ENCODE measurements at regions not wholly inside any gene's neighbourhood (a gene's known extent, or its start where the extent isn't known, plus 50 kb on each side); places are given as distances from the start of the nearest gene placed in this dataset.
"Not testable (repeated sequence)": the region's sequence is repeated elsewhere in the genome, so short reads cannot be mapped to it uniquely, and the experiment has no call there.

DNA sequence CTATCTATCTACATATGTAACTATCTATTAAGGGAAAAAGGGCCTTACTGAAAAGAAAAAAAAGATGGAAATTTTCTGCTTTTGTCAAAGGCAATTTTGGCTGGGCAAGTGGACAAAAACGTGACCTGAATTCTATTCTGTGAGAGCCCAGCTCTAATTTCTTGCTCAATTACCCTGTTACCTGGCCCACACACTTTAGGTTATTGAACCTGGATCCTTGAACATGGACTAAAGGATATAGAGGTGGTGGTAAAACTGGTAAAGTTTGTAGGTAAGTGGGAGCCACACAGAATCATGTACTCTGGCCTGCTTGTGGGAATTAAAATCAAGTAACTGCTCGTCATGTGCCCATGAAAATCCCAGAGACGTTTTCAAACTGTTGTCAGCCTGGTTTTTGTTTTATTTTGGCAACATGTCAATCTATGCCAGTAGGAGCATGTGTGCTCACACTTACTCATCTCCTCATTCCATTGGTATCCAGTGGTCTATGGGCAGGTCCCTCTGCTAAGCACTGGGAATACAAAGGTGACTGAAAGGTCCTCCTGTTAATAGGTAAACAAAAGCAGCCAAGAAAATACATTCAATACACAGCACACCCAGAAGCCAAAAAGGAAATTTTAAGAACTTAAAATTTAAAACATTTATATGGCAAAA, 113.7 kb upstream of the WARS2 start:
- no peak for DNase-seq

DNA sequence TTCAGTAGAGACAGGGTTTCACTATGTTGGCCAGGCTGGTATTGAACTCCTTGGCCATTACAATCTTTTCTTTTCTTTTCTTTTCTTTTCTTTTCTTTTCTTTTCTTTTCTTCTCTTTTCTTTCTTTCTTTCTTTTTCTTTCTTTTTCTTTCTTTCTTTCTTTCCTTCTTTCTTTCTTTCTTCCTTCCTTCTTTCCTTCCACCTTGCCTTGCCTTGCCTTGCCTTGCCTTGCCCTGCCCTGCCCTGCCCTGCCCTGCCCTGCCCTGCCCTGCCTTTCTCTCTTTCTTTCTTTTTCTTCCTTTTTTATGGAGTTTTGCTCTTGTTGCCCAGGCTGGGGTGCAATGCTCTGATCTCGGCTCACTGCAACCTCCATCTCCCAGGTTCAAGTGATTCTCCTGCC, 112.5 kb upstream of the HAO2 start:
- DNase-seq = not testable (repeated sequence)

DNA sequence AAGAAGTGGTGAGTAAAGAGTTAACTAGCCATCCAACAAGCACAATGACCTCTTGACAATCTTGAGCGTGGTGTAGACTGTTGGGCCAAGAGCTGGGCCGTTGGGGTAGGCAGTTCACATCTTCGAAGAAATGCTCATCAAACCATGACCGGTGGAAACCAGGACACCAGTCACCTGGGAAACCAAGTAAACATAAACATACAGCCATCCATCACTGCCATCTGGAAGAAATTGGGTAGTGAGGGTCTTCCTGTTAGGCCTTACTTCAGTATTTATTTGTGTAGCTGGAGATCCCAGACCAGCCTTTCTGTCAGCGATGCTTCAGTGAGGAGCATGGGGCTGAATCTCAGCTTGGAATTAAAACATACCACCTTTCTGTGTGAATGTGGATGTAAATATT, 108.1 kb upstream of the HAO2 start:
- DNase-seq = peak; percentile 9

DNA sequence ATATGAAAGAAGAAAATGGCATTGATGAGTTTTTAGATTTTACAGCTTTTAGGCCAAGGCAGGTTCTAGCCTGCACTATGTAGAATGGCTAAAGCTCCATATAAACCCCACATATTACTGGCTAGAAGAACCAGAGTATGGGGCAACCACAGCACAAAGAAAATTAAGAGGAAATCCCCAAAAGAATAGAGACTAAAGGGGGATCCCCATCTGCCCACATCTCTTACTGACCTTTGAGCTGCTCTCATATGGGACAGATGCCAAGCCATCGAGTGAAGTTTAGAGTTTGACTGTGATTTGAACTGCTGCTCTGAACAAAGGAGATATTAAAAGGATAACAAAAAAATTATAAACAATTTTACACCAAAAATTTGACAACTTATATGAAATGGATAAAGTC, 102.2 kb upstream of the HAO2 start:
- no peak for DNase-seq

DNA sequence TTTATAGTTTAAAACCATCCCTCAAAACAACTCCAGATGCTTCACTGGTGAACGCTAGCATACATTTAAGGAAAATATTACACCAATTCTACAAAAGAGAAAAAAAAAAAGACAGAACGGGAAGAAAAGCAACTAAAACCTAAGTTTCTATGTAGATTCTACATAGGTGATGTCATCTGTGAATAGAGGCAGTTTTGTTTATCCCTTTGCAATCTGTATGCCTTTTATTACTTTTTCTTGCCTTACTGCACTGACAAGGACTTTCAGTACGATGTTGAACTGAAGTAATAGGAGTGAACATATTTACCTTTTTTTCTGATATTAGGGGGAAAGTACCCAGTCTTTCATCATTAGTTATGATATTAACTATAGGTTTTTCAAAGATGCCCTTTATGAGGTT, 101.7 kb upstream of the HAO2 start:
- no peak for DNase-seq

DNA sequence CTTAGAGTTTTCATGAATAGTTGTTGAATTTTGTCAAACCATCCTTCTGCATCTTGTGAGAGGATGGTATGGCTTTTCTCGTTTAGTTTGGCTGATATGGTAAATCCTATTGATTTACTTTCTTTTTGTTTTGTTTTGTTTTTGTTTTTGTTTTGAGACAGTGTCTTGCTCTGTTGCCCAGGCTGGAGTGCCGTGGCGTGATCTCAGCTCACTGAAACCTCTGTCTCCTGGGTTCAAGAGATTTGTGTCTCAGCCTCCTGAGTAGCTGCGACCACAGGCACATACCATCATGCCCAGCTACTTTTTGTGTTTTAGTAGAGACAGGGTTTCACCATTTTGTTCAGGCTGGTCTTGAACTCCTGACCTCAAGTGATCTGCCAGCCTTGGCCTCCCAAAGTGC, 101.3 kb upstream of the HAO2 start:
- DNase-seq = not testable (repeated sequence)

DNA sequence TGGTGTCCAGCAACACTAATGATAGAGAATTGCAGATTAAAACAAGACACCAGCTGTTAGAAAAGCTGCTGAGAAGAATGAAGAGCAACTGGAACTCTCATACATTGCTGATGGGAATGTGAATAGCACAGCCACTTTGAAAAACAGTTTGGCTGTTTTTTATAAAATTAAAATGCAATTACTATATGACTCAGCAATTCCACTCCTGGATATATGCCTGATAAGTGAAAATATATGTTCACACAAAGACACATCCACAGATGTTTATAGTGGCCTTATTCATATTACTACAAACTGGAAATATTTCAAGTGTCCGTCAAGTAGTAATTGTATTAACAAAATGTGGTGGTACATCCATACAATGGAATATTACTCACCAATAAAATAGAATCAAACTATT, 99.7 kb upstream of the HAO2 start:
- no peak for DNase-seq

DNA sequence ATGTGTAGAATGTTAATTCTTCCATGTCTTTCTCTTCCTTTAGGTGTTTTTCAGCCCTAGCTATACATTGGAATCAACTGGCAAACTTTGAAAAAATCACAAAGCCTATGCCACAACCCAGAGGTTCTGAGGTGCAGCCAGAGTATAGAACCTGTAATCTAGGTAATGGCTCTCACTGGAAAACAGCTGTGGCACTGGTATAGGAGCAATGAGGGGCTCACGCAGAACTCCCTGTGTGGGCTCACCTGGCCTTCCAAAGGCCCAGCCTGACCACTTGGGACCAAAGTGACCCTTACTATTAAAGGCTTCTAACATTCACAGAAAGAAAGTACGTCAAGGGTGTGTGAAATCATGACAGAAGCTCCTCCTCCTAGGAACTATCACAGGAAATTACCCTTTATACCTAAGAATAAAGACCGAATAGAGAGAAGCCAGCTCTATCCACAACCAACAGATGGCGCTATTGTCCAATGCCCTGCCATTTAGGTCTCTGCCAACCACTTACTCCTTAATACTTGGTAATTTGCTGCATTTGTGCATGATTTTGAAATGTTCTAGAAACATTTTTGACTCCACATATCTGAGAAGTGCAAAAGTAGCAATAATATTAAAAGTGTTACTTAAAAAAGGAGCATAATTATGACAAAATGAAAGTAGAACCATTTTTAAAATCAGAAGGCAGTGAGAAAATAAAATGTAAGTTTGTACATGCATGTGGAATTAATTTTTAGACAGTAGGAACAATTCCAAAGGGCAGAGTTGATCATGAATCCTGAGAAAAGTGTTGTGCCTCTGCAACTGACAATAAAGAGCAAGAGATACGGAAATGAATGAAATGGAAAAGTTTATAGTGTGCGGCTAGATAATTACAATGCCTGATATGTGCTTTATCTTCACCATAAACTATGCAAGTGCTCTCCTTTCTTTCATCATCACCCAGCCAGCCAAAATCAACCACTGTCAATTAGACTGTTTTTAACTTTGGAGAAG, 93.1 kb upstream of the HAO2 start:
- DNase-seq = peak; percentile 56

DNA sequence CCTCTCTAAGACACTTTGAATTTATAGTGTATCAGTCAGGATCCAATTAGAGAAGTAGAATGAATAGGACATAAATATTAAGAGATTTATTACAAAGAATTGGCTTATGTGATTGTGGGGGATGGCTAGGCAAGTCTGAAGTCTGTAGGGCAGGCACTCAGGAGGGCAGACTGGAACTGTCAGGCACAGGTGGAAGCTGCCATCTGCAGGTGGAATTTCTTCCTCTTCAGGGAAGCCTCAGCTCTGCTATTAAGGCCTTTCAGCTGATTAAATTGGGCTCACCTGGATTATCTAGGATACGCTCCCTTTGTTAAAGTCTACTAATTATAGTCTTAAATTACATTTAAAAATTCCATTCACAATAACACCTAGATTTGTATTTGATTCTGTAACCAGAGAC, 92.0 kb upstream of the HAO2 start:
- DNase-seq = peak; percentile 11

DNA sequence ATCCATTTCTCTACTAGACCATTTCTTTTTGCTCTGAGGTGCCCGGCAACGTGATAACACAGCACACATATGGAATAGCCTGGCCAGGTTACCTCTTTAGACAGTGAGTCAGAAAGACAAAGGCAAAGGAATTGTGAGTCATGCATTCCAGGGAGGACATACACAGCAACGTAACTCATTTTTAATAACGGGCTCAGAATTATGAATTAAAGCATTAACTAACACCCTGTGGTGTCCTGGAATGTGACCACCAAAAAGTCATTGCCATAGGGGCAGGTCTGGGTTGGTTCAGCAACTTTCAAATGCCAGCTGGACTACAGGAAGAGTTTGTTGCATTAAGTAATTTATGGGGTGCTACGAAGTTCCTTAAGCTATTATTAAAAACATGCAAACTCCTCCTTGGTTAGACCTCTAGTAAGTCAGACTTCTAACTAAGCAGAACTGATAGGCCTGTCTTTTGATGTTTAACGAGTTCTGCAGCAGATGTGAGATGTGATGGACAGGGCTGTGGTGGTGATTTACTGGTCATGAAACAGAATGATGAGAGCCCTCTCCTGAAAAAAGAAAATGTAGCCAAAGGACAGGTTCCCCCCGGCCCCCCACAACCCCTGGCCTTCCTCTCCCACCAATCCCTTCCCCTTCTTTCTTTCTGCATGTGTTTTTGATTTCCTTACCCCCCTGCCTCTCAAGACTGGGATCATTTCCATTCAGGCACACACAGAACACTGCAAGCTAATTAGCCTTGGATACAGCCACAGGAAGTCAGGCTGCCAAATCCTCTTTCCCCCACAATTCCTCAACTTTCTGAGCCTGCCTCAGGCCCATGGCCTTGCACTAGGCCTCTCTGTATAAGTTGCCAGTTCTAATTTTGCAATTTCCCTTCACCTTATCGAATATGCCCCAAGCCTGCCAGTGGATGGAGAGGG, 88.9 kb upstream of the HAO2 start:
- DNase-seq = peak; percentile 57

DNA sequence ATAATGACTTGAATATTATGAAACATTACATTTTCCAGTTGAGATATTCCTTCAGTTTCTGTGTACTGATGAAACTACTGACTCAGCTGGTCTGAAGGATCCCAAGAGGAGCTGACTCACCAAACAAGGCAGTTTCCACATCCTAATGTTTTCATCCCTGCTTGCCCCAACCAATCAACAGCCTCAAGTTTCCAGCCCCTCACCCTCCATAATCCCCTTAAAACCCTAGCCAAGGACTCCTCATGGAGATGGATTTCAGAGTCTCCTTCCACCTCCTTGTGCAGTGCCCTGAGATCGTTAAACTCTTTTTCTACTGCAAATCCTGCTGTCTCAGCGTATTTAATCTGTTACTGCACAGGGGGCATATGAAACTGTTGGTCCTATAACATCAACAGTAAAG, 83.1 kb upstream of the HAO2 start:
- no peak for DNase-seq

DNA sequence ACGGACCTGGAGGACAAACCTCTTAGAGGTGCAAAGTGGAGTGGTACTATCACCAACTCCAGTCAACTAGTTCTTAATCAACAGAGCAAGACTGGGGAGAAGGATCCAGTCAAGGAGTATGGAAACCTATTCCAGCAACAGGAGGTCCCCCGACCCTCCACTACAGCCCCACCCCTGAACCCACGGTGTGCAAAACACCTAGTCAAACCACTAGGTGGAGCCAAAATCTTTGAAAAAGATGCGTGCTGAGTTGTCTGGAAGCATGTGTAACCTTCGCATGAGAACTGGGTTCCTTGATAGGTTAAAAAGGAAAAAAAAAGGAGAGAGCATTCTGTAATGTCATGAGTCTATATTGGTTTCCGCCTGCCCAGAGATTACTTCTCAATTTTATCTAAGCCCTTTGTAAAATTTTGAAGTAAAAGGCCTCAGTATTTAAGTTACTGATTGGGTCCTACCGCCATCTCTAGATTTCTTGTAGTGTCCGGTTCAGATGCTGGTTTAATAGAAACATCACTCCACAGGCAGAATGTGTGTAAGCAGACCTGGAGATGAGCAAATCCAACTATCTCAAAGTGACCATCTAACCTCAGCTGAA, 81.9 kb upstream of the HAO2 start:
- DNase-seq = peak; percentile 50

DNA sequence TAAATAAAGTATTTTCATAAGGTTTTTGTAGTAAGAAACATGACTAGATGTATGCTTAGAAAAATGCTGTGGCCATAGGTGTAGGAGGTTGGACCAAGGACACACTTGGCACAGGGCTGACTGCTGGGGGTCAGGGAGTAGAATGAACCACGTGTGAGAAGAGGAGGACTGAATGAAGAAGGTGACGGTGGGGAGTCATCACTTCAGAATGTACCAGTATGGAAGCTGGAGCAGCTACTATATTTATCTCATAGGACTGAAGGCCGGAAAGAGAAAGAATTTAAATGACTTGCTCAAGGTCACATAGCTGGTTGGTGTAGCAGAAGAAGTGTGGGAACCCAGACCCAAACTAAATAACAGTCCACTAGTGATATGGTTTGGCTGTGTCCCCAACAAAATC, 79.8 kb upstream of the HAO2 start:
- DNase-seq = no peak

DNA sequence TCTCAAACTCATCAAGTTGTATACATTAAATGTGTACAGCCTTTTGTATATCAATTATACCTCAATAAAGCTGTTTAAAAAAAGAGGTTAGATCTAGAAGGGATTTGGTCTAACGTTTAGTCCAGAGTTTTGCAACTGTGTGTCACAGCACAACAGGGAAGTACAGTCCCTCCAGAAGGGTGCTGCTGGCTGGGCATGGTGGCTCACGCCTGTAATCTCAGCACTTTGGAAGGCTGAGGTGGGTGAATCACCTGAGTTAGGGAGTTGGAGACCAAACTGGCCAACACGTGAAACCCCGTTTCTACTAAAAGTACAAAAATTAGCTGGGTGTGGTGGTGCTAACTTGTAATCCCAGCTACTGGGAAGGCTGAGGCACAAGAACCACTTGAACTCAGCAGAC, 78.3 kb upstream of the HAO2 start:
- no peak for DNase-seq

DNA sequence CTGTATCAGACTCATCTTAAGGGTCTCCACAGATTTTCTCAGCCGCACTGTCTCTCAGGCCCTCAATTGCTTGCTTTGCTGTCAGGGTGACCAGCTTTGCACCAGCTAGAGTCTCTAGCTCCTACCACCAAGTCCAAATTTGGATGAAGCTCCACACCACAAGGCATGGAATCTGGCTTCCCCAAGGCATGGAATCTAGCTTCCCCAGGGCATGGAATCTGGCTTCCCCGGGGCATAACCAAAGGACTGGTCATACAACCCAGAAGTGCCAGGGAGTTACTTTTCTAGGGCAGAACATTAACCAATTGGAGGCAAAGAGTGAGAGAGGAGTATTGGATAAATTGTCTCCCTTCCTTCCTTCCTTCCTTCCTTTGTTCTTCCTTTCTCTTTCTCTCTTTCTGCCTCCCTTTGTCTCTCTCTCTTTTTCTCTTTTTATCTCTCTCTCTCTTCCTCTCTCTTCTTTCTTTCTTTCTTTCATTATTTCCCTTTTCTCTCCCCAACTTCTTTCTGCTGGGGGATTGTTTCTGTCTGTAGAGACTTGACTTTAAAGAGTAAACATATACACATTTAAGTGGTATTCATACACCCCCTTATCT, 76.9 kb upstream of the HAO2 start:
- no peak for DNase-seq

DNA sequence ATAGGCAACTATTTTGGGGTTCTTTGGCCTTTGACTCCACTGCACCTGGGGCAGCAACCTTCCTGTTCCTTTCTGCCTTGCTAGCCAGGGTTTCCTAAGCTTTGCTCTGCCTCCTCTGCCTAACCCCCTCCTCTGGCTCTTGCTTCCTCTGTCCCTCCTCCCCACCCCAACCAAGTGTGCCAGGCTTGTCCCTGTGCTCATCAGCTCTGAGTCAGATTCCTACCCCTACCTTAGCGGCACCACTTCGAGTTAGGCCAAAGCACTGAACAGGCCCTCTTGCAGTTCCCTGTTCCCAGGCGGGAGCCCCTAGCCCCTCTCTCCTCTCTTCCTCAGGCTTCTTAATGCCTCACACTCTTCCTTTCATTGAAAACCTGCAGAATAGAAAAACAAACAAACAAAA, 74.8 kb upstream of the HAO2 start:
- no peak for DNase-seq

DNA sequence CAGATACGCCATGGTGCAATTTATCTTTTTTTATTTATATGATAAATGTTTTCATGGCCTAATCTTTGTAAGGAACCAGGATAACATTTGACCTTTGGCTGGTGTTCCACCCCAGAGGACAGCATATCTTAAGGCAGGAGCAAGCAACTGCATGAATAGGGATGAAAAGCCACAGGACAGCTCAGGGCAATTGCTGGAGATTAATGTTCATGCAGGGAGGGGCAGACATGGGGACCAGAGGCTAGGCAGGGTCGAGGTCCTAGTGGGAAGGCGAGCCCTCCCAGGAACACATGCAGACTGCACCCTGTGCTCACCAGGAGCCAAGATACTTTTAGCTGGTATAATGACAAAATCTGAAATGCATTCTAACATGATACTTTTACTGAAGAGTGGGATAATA, 74.4 kb upstream of the HAO2 start:
- DNase-seq = no peak

DNA sequence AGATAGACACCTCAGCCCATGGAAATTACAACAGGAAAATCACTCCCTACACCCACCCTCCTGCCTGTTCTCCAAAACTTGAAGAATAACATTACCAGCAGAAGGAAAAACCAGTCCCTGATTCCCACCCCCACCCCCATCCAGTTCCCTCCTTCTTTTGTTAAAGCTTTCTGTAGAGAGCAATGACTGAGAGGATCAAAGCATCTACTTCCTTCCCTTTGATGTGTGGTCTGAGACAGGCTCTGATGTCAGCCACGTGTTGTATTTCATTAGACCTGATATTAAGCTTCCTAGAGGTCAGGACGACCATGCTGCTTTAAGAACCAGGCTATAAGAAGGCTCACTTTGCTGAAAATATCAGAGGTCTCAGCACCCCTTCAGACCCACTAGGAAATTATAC, 73.9 kb upstream of the HAO2 start:
- DNase-seq = peak; percentile 42

DNA sequence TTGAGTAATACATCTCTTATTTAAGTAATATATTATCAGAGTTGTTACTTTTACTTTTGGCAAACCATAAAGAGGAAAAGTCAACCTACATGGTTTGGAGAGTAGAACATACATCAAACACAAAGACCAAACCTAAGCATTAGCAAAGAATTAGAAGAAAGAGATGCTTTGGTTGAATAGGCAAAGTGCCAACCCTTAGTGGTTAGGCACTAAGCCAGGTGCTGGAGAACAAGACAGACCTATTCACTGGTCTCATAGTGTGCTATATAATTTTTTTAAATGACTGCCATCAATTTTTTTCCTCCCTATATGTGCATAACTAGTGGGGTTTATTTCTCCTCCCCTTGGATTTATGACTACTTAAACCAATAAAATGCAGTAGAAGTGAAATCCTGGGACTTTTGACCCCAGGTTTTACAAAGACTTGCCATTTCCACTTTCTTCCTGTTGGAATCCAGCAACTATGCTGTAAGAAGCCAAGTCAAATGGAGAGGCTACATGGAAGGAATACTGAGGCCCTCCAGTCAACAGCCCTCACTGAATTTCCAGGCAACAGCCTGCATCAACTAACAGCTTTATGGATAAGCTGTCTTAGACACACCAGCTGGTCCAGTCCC, 69.8 kb upstream of the HAO2 start:
- peak; percentile 3 for DNase-seq

DNA sequence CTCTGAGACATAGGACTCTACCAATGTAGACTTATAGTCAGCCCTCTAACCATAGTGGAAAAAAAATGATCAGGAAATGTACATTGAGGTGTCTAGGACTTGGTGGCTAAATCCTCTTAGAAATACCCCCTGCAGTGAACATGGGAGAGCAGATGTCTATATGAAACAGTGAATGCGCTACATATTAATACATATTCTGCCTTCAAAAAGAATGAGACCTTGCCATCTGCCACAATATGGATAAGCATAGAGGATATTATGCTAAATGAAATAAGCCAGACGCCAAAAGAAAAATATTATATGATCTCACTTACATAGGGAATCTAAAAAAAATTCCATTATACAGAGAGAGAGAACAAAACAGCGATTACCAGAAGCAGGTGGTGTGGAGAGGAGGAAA, 66.6 kb upstream of the HAO2 start:
- no peak for DNase-seq

DNA sequence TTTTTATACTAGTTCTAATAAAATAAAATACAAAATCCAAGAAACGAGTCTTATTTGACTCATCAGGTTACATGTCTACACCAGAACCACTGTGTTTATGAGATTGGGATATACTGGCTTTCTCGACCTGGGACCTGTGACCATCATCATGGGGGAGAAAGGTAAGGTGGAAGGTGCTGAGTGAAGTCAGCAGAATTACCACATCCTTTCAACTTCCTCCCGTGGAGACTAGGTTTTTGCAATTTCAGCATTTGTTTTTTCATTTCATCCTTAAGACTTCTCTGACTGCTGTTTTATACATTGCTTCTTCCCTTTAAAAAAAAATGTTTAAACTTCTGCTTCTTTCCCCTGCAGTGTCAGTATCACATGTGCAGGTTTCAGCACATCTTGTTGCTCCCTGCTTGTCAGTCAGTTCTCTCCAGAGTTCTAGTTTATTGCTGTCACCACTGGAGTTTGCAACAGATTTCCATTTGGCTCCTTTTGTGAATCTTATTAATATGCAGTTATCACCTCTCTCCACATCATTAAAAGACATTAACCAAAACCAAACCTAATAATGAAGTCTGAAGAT, 60.4 kb upstream of the HAO2 start:
- no peak for DNase-seq

DNA sequence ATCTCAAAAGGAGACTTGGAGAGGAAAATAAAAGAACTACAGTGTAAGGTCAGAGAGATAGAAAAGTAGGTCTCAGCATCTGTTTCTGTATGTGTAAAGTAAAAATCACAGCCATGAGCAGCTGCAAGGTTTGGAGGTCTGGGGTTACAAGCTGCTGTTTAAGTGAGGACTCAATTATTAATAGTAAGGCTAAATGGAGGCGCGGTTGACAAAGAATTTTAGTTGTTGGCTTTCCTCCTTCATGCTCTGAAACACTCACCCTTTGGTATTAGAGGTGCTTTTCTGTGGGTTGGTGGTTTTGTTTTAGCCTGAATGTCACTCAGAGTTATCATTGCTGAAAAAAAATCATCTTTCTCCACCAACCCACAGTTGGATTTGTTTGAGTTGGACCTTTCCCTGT, 59.8 kb upstream of the HAO2 start:
- DNase-seq = no peak
